DMS 273 (cell line): ENCODE measurements at regions not wholly inside any gene's neighbourhood (a gene's known extent, or its start where the extent isn't known, plus 50 kb on each side); places are given as distances from the start of the nearest gene placed in this dataset.
"Not testable (repeated sequence)": the region's sequence is repeated elsewhere in the genome, so short reads cannot be mapped to it uniquely, and the experiment has no call there.

ENCODE experiments used
- DNase-seq: peaks from one replicate; lab custom pipeline; 2025; ENCODE audit not compliant: unreplicated experiment; lab: John Stamatoyannopoulos, UW

- no peak for DNase-seq
These were observed 120.7 kb upstream of the ZC3H15 start for GRCh38 chr2:186365406-186365805.

- no peak for DNase-seq
These were observed 107.0 kb upstream of the ZC3H15 start for GRCh38 chr2:186379052-186379451.

DNA sequence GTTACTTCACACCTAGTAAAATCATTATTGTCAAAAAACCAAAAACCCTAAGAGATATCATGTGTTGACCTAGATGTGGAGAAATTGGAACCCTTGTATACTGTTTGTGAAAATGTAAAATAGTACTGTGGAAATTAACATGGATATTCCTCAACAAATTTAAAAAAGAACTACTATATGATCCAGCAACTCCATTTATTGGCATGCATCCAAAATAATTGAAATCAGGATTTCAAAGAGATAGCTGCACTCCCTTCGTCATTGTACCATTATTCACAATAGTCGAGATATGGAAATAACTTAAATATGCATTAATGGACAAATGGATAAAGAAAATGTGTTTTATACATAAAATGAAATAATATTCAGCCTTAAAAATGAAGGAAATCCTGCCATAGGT is 105.3 kb upstream of the ZC3H15 start:
- no peak for DNase-seq

DNA sequence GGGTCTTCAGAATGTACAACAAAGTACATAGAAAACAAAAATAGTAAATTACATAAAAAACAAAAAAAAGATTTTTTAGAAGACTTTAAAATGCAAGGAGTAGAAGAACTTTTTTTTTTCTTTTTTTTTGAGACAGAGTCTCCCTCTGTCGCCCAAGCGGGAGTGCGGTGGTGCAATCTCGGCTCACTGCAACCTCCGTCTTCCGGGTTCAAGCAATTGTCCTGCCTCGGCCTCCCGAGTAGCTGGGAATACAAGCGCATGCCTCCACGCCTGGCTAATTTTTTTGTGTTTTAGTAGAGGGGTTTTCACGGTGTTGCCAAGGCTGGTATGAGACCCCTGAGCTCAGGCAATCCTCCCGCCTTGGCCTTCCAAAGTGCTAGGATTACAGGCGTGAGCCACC is 104.5 kb upstream of the ZC3H15 start:
- DNase-seq: no peak

- no peak for DNase-seq
These were observed 103.1 kb upstream of the ZC3H15 start for GRCh38 chr2:186382932-186383331.

DNA sequence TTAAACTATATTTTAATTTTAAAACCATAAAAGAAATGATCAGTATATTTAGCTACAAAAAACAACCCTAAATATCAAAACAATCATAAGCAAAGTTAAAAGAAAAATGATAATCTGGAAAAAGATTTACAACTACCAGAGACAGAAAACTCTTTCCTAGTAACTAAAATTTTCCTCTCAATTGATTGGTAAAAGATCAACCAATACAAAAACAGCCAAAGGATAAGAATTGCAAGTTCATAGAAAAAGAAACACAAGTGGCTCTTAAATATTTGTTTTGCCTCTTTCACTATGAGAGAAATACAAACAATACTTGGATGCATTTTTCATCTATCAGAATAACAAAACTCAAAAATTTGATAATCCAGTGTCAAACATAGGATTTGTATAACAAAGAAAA is 101.8 kb upstream of the ZC3H15 start:
- DNase-seq: no peak

DNA sequence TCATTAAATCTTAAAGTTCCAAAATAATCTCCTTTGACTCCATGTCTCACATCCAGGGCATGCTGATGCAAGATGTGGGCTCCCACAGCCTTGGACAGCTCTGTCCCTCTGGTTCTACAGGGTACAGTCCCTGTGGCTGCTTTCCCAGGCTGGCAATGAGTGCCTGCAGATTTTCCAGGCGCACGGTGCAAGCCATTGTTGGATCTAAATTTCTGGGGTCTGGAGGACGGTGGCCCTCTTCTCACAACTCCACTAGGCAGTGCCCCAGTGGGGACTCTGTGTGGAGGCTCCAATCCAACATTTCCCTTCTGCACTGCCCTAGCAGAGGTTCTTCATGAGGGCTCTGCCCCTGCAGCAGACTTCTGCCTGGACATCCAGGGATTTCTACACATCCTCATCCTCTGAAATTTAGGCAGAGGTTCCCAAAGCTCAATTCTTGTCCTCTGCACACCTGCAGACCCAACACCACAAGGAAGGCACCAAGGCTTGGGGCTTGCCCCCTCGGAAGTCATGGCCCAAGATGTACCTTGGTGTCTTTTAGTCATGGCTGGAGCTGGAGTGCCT is 100.3 kb upstream of the ZC3H15 start:
- not testable (repeated sequence) for DNase-seq

DNA sequence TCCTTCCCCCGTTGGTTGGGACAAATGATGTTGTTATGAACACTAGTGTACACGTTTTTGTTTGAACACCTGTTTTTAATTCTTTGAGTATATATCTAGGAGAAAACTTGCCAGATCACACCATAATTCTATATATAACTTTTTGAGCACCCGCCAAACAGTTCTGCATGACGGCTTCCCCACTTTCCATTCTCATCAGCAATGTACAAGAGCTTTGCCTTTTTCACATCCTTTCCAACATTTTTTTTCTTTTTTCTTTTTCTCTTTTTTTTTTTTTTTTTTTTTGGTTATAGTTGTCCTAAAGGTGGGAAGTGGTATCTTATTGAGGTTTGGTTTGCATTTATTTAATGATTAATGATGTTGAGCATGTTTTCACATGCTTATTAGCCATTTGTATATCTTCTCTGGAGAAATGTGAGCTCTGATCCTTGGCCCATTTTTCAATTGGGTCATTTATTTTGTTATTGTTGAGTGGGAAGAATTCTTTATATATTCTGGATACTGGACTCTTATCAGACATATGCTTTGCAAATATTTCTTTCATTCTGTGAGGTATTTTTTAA is 86.9 kb upstream of the ZC3H15 start:
- no peak for DNase-seq

- no peak for DNase-seq
These were observed 80.2 kb upstream of the ZC3H15 start for GRCh38 chr2:186405842-186406241.

DNA sequence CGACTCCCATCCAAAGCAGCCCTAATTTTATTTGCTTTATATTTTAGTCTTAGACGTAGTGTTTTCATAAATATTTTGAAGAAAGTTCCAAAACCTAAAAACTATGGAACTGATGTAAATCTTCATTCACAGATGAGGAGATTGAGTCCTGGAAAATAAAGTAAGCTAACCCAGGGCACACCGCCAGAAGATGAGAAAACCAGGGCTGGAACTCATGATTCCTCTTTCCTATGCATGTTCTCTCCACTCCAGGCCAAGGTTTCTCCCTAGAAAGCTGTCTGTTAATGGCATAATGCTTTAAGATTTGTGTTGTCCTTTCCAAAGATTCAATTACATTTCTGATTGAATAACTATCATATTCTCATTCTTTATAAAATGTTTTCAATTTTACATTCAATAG is 78.4 kb upstream of the ZC3H15 start:
- DNase-seq: no peak

DNA sequence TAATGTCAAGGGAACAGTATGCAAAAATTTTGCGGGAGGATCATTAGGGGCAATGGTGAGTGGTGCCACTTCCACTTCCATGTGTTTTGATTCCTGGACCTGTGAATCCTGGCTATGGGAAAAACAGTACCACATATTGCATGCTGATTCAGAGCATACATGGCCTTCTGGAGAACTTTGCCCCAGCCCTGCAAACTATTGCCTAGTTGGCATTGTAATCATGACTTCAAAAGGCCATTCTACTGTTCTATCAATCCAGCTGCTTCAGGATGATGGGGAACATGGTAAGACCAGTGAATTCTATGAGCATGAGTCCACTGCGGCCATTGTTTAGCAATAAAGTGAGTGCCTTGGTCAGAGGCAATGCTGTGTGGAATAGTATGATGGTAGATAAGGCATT is 75.3 kb upstream of the ZC3H15 start:
- no peak for DNase-seq

DNA sequence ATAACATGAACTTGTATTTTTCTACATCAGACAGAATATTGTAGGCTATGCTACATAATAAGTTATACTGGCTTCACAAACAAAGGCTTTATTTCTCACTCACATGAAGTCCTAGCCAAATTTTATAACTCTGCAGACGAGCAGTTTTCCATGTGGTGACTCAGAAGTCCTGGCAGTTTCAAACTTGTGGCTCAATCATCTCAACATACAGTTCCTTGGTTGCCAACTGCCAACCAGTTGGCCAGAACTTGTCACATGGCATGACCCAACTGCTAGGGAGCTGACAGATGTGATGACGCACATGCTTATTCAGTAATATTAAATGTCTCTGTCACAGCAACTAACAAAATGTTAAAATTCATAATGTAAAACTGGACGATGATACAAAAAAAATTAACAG is 63.8 kb upstream of the ZC3H15 start:
- DNase-seq: peak; percentile 52

DNA sequence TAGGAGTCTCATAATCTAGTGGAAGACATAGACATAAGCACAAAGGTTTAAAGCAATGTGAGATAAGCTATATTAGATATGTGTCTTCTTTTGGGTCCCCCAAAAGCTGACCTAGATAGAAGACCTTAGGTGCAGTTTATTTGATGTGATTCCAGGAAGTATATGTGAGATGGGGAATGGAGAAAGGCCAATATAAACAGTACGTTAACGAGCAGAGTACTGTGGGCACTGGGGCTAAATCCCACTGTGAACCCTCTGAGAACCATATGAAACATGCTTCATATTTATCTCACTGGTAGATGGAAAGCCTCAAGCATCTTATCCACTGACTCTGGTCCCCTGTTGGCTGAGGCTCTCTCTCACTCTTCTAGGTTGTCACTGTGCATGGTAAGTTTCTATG is 62.6 kb upstream of the ZC3H15 start:
- peak; percentile 3 for DNase-seq

- no peak for DNase-seq
These were observed 61.8 kb upstream of the ZC3H15 start for GRCh38 chr2:186424265-186424664.

DNA sequence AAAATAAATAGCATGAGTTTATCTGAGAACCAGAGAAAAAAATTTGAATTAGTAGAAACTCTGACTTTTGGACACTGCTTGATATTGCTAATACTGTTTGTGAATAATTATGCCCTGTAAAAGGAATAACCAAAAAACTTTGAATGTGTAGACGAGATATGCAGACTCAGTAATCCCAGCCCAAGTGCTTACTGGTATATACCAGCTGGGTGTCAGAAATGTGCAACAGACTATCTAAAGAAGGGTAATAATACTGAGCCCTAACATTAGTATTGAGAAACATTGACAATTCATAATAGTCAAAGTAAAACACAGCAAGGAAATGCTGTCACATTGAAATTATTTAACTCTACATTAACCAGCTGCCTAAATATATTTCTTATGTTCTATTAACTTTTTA is 60.5 kb upstream of the ZC3H15 start:
- no peak for DNase-seq

DNA sequence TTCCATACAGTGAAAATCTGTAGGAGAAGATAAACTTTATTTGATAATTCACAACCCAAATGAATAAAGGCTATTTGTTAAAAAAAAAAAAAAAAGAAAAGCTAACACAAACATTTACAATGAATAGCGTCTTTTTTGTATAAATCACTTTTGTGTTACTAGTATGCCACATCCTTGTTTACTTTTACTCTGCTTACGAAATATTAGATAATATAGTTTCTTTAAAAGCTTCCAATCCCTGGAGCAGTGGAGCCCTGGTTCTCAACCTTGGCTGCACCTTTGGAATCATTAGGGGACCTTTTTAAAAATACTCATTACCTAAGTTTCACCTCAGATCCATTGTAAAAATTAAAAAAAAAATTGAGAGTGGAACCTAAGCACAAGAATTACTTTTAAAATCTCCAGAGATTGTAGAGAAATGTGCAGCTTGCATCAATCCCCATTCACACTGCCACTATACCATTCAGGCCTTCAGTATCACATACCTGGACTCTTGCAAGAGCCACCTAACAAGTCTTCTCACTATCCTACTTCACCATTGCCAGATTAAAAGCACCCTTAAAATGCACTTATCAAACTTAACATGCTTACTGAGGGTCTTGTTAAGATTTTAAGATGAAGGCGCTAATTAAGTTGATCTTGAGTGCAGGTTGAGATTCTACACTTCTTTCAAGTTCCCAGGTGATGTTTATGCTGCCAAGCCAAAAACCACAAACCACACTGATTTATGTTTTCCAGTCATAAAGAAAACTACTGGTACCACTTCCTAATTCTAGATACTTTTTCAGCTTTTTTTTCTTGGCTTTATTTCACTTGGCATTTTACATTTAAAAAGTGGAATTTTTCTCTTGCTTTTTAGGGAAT is 59.7 kb upstream of the ZC3H15 start:
- no peak for DNase-seq

GRCh38 chr2:186427017-186427350 is 59.1 kb upstream of the ZC3H15 start:
- DNase-seq: not testable (repeated sequence)

DNA sequence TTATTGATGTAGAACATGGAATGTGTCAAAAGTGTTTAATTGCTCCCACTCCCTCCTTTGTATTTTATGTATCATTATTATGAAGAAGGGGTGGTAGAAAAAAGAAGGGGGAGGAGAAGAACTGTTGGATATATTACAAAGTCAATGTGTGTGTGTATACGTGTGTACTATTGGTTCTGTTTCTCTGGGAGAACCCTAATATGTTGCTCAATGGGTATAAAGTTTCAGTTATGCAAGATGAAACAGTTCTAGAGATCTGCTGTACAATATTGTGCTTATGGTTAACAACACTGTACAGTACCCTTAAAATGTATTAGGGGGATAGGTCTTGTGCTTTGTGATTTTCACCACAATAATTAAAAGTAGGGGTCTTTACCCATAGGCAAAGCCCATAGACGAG is 58.1 kb upstream of the ZC3H15 start:
- no peak for DNase-seq

GRCh38 chr2:186429104-186429503 is 57.0 kb upstream of the ZC3H15 start:
- DNase-seq: no peak

- DNase-seq: no peak
These were observed 54.8 kb upstream of the ZC3H15 start for GRCh38 chr2:186431306-186431705.

GRCh38 chr2:186433040-186433439 is 53.0 kb upstream of the ZC3H15 start:
- DNase-seq: no peak

DNA sequence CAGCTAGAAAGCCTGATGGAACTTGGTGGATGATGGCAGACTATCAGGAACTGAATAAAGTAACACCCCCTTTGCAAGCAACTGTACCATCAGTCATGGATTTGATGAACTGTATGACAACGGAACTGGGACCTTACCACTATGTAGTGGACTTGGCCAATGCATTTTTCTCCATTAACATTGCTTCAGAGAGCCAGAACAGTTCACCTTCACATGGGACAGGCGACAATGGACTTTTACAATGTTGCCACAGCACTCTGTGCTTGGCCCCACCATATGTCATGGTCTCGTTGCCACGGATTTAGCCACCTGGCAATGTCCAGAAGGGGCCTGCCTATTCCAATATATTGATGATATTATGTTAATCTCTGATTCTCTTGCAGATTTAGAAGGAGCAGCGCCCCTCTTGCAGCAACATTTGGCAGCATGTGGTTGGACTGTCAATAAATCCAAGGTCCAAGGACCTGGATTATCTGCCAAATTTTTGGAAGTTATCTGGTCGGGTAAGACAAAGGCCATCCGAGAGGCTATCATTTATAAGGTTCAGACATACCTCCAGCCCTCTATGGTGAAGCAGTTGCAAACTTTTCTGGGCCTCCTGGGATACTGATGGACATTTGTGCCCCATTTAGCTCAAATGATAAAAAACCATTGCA is 52.2 kb upstream of the ZC3H15 start:
- DNase-seq: no peak
